SK-N-DZ (cell line): ENCODE measurements at regions not wholly inside any gene's neighbourhood (a gene's known extent, or its start where the extent isn't known, plus 50 kb on each side); places are given as distances from the start of the nearest gene placed in this dataset.
"Not testable (repeated sequence)": the region's sequence is repeated elsewhere in the genome, so short reads cannot be mapped to it uniquely, and the experiment has no call there.

Experiments used
- DNase-seq: peaks from one replicate; pipeline ENCODE4 v3.0.0-alpha.2; 2015; ENCODE audit warnings: low spot score

GRCh38 chr21:19048098-19048672 lies 644.6 kb upstream of the TMPRSS15 start:
- no peak for DNase-seq

- DNase-seq = no peak
Measured at GRCh38 chr21:19049567-19049966, 646.0 kb upstream of the TMPRSS15 start.

GRCh38 chr21:19065164-19065563 lies 661.6 kb upstream of the TMPRSS15 start:
- no peak for DNase-seq

GRCh38 chr21:19076031-19076430 lies 672.4 kb upstream of the TMPRSS15 start:
- no peak for DNase-seq

GRCh38 chr21:19109694-19110093 lies 706.1 kb upstream of the TMPRSS15 start:
- no peak for DNase-seq

- DNase-seq = not testable (repeated sequence)
Measured at GRCh38 chr21:19119259-19119658, 715.7 kb upstream of the TMPRSS15 start.

- no peak for DNase-seq
Measured at GRCh38 chr21:19120591-19120990, 717.0 kb upstream of the TMPRSS15 start.

- no peak for DNase-seq
Measured at GRCh38 chr21:19122356-19122755, 718.8 kb upstream of the TMPRSS15 start.

- no peak for DNase-seq
Measured at GRCh38 chr21:19123053-19123452, 719.5 kb upstream of the TMPRSS15 start.

- DNase-seq = no peak
Measured at GRCh38 chr21:19123525-19123924, 719.9 kb upstream of the TMPRSS15 start.

- DNase-seq = no peak
Measured at GRCh38 chr21:19124691-19125090, 721.1 kb upstream of the TMPRSS15 start.

- DNase-seq = no peak
Measured at GRCh38 chr21:19130379-19131028, 726.9 kb upstream of the TMPRSS15 start.

- no peak for DNase-seq
Measured at GRCh38 chr21:19141511-19141910, 737.9 kb upstream of the TMPRSS15 start.

- no peak for DNase-seq
Measured at GRCh38 chr21:19145682-19146293, 742.2 kb upstream of the TMPRSS15 start.

- no peak for DNase-seq
Measured at GRCh38 chr21:19148056-19148455, 744.5 kb upstream of the TMPRSS15 start.

- no peak for DNase-seq
Measured at GRCh38 chr21:19171585-19171984, 768.0 kb upstream of the TMPRSS15 start.

- DNase-seq = no peak
Measured at GRCh38 chr21:19181604-19182140, 778.1 kb upstream of the TMPRSS15 start.

- peak; percentile 18 for DNase-seq
Measured at GRCh38 chr21:19197950-19198349, 794.4 kb upstream of the TMPRSS15 start.

- no peak for DNase-seq
Measured at GRCh38 chr21:19198801-19199200, 795.2 kb upstream of the TMPRSS15 start.

- DNase-seq = no peak
Measured at GRCh38 chr21:19218163-19218562, 814.6 kb upstream of the TMPRSS15 start.

- DNase-seq = no peak
Measured at GRCh38 chr21:19224090-19224489, 820.5 kb upstream of the TMPRSS15 start.

GRCh38 chr21:19228226-19228625 lies 824.6 kb upstream of the TMPRSS15 start:
- DNase-seq = peak; percentile 46

GRCh38 chr21:19233841-19234240 lies 830.3 kb upstream of the TMPRSS15 start:
- not testable (repeated sequence) for DNase-seq
